8988T (cell line): ENCODE measurements at regions not wholly inside any gene's neighbourhood (a gene's known extent, or its start where the extent isn't known, plus 50 kb on each side); places are given as distances from the start of the nearest gene placed in this dataset.
"Not testable (repeated sequence)": the region's sequence is repeated elsewhere in the genome, so short reads cannot be mapped to it uniquely, and the experiment has no call there.

Source experiments
- DNase-seq: peaks from one replicate; pipeline ENCODE4 v3.0.0; 2011

DNA sequence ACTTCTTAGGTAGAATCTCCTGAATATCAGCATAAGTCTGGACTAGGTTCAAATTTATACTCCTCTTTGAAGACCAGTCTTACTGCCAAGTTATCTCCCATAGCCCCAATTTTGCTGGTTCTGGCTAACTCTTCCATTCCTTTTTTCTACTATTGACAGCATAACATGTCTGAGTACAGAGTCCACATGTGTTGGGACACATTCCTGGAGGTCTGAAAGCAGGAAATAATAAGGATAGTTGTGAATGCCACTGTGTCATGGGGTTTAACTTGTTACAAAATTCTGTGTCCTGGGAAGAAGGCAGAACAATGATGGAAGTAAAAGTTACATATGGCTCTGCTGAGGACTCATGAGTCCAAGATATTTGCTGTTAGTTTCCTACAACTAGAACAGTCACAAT lies 57.4 kb upstream of the ZBTB20 start:
- no peak for DNase-seq

DNA sequence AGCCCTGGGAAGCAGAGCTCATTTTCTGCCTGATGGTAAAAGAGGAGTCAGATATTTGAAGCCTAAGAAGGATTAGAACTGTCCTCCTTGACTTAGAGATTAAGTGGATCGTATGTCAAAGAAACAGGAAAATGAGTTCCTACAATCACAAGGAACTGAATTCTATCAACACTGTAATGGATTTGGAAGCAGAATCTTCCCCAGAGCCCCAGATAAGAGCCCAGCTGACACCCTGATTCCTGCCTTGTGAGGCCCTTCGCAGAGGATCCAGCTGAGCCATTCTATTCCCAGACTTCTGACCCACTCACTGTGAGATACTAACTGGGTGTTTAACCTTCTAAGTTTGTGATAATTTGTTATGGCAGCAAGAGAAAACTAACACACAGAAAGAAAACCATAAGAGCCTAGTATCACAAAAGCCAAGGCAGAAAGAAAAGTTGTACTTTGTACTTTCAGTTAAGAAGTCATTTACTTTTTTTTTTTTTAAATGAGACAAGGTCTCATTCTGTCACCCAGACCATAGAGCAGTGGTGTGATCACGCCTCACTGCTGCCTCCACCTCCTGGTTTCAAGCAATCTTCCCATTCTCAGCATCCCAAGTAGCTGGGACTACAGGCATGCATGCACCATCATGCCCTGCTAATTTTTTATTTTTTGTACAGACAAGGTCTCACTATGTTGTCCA lies 61.1 kb upstream of the ZBTB20 start:
- no peak for DNase-seq

DNA sequence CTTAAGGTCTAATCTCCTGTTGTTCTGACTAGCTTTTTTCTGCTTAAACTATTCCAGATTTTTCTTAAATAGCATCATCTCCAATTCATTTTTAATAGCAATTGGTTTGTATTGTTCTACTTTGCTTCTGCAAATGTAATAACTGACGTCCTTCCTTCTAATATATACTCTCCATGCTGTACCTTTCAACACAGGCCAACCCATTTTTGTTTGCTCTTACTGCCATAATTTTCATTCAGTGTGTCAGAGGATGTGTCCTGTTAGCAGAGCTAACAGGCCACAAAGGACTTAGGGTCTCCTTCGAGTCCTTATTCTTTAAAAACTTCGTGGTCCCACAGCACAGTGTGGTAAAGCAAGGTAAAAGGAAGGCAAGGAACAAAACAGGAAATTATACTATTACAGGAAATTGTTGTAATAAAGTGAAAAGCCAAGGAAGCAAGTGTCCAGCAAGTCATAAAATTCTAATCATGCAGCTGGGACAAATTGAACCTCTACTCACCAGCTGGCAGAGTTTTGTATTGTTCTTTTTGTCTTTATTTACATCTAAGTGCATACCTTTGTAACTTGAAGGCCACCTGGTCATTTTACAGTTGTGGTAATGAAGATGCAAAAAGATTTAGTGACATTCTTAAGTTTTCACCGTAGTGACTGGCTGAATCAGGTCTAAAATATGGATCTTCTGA lies 64.9 kb upstream of the ZBTB20 start:
- DNase-seq: no peak

GRCh38 chr3:115212615-115213014 lies 65.5 kb upstream of the ZBTB20 start:
- no peak for DNase-seq

- not testable (repeated sequence) for DNase-seq
Observed at GRCh38 chr3:115213052-115213451, 66.0 kb upstream of the ZBTB20 start.

DNA sequence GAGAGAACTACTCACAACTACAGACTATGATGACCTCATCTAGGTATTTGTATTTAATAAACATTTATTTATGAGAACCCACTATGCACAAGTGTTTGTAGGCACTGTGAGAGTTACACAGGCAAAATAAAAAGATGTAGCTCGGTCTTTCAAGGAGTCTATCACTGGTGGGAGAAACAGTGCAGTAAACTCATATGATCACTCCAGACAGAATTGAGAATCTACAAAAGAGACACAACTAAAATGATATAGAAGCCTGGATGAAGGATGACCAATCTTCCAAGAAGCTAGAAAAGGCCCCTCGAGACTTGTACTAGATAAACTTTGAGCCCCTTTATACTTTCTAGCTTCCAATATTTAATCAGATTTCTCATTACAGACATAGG lies 70.2 kb upstream of the ZBTB20 start:
- DNase-seq: no peak

- DNase-seq: no peak
Observed at GRCh38 chr3:115217678-115218451, 70.8 kb upstream of the ZBTB20 start.

GRCh38 chr3:115218859-115219258 lies 71.8 kb upstream of the ZBTB20 start:
- DNase-seq: no peak

- DNase-seq: no peak
Observed at GRCh38 chr3:115224687-115225086, 77.6 kb upstream of the ZBTB20 start.

GRCh38 chr3:115226844-115227445 lies 79.9 kb upstream of the ZBTB20 start:
- no peak for DNase-seq

- DNase-seq: no peak
Observed at GRCh38 chr3:115227461-115227860, 80.4 kb upstream of the ZBTB20 start.

DNA sequence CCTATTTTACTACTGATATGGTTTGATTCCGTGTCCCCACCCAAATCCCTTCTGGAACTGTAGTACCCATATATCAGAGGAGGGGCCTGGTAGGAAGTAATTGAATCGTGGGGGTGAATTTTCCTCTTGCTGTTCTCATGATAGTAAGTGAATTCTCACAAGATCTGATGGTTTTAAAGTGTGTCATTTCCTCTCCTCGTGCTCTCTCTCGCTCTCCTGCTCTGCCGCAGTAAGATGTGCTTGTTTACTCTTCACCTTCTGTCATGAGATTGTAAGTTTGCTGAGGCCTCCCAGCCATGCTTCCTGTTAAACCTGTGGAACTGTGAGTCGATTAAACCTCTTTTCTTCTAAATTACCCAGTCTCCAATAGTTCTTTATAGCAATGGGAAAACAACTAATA lies 81.2 kb upstream of the ZBTB20 start:
- no peak for DNase-seq

DNA sequence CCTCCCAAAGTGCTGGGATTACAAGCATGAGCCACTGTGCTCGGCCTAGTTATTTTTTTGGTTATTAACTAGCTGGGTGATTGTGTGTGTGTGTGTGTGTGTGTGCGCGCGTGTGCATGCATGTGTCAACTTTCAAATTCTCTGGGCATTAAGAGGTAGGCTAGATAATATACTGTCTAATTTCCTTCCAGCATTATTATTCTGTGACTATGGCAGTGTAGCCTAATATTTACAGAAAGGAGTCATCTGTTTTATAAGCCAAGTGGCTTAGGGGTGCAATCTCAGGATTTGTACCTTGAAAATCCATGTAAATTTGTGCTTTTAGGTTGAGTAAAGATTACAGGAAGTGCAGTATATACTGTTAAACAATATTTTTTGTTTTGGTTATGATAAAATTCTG lies 85.1 kb upstream of the ZBTB20 start:
- no peak for DNase-seq

DNA sequence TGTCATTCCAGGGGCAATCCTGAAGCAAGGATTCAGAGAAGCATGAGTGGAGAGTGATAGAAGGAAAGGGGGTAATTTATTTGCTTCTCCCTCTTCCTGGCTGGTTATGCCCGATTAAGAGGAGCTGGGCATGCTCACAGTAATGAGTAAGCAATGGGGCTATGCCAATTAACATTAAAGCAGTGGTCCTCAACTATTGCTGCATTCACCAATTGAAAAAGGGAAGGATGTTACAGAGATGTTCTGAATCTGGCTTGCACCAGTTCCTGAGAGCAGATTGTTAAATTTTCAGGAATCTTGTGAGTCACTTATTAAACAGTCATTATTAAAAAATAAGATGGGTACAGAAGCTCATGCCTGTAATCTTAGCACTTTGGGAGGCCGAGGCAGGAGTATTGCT lies 85.9 kb upstream of the ZBTB20 start:
- no peak for DNase-seq

GRCh38 chr3:115236496-115236895 lies 89.4 kb upstream of the ZBTB20 start:
- DNase-seq: no peak

DNA sequence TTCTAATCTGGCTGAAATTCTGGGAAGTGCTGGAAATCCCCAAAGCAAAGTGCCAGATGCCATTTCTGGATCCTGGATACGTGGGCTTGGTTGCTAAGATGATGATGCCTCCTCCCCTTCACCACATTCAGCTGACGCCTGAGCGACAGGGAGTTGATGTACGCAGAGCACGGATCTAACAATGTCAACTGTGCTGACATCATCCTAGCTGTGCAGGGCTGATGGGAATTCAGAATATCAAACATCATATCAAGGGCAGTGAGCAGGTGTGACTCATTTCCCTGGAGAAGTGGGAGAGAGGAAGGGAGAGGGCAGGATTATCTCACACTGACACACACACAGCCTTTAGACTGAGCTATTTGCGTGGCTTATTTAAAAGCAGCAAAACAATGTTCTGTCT lies 92.6 kb upstream of the ZBTB20 start:
- peak; percentile 21 for DNase-seq

DNA sequence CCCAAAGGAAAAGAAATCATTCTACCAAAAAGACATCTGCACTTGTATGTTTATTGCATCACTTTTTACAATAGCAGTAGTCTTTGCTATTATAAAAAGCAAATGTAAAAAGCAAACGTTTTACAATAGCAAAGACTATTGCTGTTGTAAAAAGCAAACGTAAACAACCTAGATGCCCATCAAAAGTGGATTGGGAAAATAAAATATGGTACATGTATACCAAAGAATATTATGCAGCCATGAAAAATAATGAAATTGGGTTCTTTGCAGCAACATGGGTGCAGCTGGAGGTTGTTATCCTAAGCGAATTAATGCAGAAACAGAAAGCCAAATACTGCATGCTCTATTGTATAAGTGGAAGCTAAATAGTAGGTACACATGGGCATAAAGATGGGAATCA lies 97.3 kb upstream of the ZBTB20 start:
- DNase-seq: no peak

DNA sequence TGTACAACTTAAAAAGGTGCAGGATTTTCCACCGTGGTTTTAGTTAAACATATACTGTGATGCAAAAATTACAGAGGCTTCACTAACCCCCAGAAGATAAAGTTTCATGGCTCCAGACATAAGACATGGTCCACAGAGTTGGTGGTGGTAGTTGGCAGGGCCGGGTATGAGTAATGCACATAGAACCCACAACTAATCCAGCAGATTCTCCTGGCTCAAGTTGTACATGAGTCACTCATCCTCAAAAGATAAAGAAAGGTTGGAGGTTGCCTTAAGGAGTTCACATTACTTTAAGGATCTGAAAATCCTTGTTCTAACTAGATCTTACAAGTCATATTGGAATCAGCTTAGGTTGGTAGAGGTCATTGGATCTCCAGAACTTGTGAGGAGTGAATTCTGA lies 98.3 kb upstream of the ZBTB20 start:
- DNase-seq: peak; percentile 45

- no peak for DNase-seq
Observed at GRCh38 chr3:115245899-115246298, 98.8 kb upstream of the ZBTB20 start.

DNA sequence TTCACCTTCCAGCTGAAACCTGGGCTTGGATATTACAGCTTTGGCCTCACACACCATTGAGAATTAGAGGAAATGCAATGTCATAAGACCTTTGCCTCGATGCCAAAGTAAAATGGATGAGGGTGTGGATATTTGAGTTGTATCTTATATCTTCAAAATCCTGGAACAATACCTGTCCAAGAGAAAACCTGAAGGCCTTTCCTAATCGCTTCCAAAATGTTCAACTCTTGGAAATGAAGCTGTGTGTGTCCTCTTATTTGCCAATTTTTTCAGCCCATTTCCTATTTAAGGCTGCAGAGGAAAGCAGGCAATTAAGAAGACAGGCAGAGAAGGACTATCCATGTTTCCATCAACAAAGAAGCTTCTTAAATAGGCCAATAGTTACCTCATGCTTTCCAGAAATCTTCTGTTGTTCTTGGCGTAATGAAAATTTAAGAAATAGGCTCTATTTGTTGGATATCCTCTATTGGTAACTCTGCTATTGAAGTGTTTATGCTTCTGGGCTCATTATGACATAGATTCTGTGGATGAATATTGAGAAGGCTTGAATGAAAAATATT lies 99.5 kb upstream of the ZBTB20 start:
- no peak for DNase-seq

DNA sequence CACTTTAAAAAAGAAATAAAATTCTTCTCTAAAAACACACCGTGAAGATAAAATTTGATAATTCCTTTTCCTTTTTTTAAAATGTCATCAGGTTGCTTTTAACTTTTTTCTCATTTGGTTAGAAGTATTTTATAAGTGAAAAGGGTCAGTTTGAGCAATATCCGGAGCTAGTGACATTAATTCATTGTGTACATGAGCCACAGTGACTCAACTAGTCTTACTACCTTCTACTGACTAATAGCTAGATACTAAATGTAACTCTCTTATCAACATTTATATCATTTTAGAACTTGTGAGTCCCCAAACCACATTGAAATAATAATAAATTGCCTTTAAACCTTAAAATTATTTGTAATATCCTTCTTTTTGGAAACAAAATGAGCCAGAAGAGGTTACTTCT lies 101.2 kb upstream of the ZBTB20 start:
- no peak for DNase-seq

GRCh38 chr3:115251509-115251908 lies 104.4 kb upstream of the ZBTB20 start:
- DNase-seq: no peak

GRCh38 chr3:115252679-115253078 lies 105.6 kb upstream of the ZBTB20 start:
- DNase-seq: no peak
